GM12865 (cell line): ENCODE measurements at regions not wholly inside any gene's neighbourhood (a gene's known extent, or its start where the extent isn't known, plus 50 kb on each side); places are given as distances from the start of the nearest gene placed in this dataset.

ENCODE experiments used
- DNase-seq: peaks from one replicate; pipeline ENCODE4 v3.0.0; 2010; ENCODE audit warnings: low read depth
- H3K4me3 ChIP-seq: 2 replicates; pipeline ENCODE4 v1.5.1; 2011; ENCODE audit warnings: mild to moderate bottlenecking, low read depth, low read length, control low read depth
- CTCF ChIP-seq: IDR thresholded peaks from 2 replicates; pipeline ENCODE4 v1.5.1; 2011; ENCODE audit warnings: low read length, control low read depth, low read depth, inconsistent platforms; ENCODE audit not compliant: insufficient read depth; ENCODE audit errors: missing control alignments

DNA sequence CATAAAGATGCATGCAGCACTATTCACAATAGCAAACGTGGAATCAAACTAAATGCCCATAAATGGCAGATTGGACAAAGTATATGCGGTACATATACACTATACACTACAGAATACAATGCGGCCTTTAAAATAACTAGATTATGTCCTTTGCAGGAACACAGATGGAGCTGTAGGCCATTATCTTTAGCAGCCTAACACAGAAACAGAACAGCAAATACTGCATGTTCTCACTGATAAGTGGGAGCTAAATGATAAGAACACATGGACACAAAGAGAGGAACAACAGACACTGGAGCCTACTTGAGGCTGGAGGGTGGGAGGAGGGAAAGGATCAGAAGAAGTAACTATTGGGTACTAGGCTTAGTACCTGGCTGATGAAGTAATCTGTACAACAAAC is 758.2 kb downstream of the TLE1 start:
- no peak for DNase-seq
- no peak for TF ChIP-seq CTCF
- H3K4me3 ChIP-seq: no peak overlapping the region

- TF ChIP-seq CTCF: no peak
- DNase-seq: no peak
- H3K4me3 ChIP-seq: no peak overlapping the region
These were observed 760.6 kb downstream of the TLE1 start for GRCh38 chr9:80928697-80929096.

GRCh38 chr9:80926611-80927010 is 762.7 kb downstream of the TLE1 start:
- TF ChIP-seq CTCF: no peak
- H3K4me3 ChIP-seq: no peak overlapping the region
- no peak for DNase-seq

- H3K4me3 ChIP-seq: no peak overlapping the region
- no peak for TF ChIP-seq CTCF
- no peak for DNase-seq
These were observed 766.8 kb downstream of the TLE1 start for GRCh38 chr9:80922544-80922943.

- H3K4me3 ChIP-seq: no peak overlapping the region
- no peak for TF ChIP-seq CTCF
- no peak for DNase-seq
These were observed 782.6 kb downstream of the TLE1 start for GRCh38 chr9:80906728-80907127.

DNA sequence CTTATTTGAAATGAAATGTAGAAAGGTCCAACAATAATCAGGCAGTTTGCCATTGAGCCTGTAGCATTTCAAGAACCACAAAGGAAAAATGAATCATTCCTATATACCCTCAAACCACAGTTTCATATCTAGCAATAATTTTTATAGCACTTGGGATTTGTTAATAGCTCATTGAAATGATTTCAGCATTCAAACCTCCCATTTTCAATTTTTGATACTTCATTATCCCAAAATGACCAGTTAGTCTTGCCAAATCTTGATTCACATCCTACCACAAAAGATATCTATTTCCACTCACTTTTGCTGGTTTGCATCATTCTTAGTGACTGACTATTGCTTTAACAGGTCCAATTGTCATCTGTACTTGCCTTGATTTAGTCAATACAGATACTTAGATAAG is 790.1 kb downstream of the TLE1 start:
- no peak overlapping the region for H3K4me3 ChIP-seq
- no peak for DNase-seq
- TF ChIP-seq CTCF: no peak

DNA sequence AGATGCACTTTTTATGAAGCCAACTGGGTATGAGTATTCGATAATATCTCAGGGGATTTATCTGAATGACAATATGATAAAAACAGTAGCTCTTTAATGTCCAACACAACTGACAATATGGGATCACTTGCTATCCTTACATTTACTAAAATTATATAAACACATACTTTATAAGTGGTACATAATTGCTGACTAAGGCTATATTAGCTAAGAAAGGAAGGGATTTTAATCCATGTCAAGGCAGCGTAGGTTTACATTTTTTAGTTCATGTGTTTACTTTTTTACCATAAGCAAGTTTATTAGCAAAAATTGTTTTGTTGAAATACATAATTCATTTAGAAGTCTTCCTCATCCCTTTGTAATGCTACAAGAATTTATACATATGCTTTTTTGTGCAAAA is 796.2 kb downstream of the TLE1 start:
- DNase-seq: no peak
- no peak for TF ChIP-seq CTCF
- no peak overlapping the region for H3K4me3 ChIP-seq
